ENCODE measurements at regions not wholly inside any gene's neighbourhood (a gene's known extent, or its start where the extent isn't known, plus 50 kb on each side); places are given as distances from the start of the nearest gene placed in this dataset.

DNA sequence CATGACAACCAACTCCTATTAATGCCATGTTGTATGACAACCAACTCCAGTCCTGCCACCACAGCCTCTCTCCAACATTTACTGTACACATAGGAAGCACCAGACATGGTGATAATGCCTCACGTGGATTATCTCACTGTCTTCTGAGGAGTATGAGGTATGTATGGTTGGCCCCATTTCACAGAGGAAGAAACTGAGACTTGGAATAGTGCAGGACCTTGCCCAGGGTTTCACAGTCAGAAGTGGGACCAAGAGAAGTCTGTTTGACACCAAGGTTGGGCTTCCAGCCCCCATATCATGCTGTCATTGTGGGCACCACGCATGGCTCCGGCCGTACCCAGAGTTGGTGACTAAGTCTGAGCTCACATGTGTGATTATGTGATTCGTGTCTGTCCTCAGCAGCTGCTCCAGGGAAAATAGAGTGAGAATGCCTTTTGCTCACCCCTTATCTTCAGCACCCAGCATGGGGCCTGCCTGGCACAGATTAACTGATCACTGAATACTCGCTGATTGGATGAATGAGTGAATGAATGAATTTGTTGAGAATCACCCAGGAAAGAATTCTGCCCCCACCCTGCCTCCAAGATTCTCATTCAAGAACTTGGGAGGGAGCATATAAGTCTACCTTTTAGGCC lies 204.1 kb upstream of the NLRP1 start:
- DNase-seq, result no peak

GRCh38 chr17:5789528-5789927 lies 205.2 kb upstream of the NLRP1 start:
- no peak for DNase-seq

GRCh38 chr17:5793157-5793556 lies 208.8 kb upstream of the NLRP1 start:
- DNase-seq, result no peak

DNA sequence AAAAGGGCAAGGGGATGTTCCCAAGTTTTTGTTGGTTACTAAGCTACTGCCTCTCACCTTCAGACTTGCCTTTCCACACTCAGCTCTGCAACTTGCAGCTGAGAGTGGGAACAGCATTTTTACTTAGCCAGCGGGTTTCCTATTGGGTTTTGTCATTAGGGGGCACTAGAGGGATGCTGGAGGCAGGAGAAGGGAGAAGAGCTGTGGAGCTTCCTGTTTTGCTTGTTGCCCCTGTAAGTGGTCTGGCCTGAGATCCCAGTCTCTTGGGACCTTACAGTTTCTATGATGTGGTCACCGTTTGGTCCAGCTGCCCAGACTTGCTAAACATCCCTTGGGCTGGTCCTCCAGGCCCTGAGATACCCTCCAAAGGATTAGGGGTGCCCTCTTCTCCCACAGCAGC lies 209.6 kb upstream of the NLRP1 start:
- DNase-seq, result no peak

GRCh38 chr17:5794385-5794784 lies 210.1 kb upstream of the NLRP1 start:
- no peak for DNase-seq

DNA sequence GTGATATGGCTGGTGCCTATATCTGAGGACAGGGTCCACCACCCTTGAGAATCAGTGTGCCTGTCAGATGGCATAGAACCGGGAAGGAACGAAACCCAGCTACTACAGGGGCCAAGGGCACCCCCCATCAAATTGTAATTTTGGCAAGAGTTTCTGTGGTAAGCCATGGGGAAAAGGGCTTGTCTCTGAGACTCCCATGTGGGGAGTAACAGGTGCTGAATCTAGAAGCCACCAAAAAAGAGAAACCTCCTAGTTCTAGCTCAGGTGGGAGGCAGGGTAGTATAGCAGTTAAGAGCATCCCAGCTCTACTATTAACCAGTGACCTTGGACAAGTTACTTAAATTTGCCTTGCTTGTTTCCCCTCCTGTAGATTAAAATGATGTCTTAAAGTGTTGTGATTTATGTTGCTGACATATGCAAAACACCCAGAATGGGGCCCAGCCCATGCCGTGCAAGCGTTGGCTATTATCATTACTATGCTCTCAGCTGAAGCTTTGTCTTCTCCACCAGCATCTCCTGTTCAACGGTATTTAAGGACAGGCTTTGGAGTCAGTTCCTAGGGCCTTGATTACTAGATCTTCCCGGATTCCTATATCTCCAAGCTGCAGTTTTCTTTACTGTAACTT lies 210.7 kb upstream of the NLRP1 start:
- DNase-seq, result no peak

GRCh38 chr17:5797447-5798050 lies 213.2 kb upstream of the NLRP1 start:
- no peak for DNase-seq

GRCh38 chr17:5798094-5798493 lies 213.8 kb upstream of the NLRP1 start:
- DNase-seq, result no peak

DNA sequence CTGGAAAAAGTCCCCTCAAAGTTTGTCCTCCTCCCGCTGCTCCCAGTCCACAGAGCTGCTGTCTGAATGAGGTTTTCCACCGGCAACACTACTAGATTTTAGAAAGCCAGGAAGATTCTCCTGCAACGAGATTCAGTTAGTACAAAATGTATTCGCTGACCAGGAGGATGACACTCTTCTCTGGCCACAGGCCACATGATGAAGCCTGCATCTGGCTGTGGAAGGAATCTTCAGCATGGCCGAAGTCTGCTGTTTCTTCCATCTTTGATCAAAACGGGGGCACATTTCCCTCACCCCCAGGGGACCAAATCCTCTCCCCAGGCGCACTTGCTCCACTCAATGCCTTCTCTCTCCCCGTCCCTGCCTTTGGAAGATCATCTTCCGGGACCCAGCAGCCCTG lies 215.8 kb upstream of the NLRP1 start:
- DNase-seq, result no peak

DNA sequence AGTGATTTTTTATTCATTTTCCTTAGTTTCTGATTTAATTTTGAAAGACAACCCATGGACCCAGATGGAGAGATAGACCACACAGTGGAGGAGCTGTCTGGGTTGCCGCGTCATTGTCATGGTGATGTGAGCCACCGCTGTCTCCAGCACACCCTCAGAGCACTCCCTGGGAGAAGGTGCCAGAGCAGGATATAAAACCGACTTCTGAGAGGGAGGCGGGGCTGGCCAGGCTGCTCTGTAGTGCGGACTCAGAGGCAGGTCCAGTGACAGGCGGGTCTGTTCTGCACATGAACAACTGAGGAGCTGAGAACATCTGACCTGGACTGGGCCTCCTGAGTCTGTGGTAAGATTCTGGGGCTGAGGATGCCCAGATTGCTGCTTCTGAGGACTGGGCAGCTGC lies 216.3 kb upstream of the NLRP1 start:
- no peak for DNase-seq

- no peak for DNase-seq
Observed at GRCh38 chr17:5804251-5804650, 219.9 kb upstream of the NLRP1 start.

DNA sequence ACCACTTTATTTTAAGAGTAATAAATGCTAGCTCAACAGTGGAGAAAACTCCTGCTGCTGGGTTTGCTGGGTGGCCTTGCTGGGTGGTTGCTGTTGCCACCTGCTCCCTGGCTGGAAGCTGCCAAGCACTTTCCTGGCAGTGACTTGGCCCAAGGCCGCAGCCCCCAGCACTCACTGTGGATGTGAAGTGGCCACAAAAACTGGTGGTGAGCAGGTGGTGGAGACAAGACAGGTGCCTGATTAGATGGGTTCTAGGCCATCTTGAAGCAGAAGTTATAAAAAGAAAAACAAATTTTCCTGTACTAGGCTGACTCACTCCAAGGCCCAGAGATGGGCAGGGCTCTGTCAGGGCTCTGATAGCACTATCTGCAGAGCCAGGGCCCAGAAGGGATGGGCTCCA lies 224.7 kb upstream of the NLRP1 start:
- no peak for DNase-seq

DNA sequence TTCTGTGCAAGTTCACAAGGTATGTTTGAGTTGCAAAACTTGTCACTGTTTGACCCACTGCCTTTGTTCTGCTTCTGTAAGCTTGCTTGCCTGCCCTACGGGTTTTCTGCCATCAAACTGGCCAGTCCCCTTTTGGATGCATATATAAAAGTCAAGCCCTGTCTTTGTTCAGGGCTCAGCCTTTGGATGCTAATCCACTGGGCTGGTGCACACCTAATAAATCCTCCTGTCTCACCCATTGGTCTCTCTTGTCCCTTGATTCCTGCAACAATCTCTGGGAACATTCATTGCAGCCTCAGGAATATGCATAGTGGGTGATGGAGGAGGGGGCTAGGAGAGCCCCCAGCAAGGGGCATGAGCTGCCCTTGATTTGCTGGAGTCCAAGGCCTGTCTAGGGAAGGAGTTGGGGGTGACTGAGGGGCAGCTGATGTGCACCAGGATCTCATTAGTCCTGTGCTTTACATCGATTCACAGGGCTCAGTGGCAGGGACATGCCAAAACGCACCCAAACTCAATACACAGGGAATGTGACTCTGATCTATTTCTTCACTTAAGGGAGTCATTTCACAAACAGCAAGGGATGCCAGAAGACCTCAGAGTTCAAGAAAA lies 225.4 kb upstream of the NLRP1 start:
- no peak for DNase-seq

DNA sequence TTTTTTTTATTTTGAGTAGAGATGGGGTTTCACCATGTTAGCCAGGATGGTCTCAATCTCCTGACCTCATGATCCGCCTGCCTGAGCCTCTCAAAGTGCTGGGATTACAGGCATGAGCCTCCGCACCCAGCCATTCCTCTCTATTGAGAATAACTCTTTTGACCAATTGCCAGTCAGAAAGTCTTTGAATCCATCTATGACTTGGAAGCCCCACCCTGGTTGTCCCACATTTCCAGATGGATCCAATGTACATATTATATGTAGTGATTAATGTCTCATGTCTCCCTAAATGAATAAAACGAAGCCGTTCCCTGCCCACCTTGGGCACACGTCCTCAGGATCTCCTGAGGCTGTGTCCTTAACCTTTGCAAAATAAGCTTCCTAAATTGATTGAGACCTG lies 228.3 kb upstream of the NLRP1 start:
- DNase-seq, result no peak

DNA sequence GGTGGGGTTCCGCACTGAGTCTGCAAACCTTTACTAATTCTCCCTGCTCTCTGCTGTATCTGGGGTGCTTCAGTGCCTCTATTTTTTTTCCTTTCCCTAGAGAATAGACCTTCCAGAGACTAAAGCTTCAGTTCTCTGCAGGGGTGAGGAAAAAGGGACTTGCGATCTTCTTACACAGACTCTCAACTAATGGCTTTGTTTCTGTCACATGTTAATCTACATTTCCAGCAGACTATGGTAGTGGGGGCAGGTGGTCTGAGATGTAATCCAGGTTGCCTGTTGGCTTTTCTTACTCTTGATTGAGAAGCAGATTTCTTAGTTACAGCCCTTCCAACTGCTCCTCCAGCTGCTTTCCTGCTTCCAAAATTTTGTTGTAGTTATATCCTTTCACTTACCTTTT lies 229.0 kb upstream of the NLRP1 start:
- DNase-seq, result no peak

DNA sequence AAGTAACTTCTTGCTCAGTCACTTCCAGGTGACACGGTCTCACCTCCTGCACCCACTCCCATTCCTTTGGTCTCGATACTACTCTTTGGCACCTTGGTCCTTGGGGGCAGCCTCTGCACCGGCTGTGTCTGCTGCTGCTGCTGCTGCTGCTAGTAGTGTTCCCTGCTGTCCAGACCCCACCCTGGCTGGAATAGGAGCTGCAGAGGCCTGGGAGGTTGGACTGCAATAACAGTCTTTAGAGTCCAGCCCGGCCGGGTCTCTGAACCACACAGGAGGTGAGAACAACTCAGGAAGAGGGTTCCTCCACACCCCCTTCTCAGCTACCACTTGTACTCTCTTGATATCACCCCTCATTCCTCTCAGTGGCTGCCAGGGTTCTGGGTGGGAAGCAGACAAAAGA lies 231.1 kb upstream of the NLRP1 start:
- DNase-seq, result no peak

- DNase-seq, result no peak
Observed at GRCh38 chr17:5816491-5817070, 232.3 kb upstream of the NLRP1 start.

DNA sequence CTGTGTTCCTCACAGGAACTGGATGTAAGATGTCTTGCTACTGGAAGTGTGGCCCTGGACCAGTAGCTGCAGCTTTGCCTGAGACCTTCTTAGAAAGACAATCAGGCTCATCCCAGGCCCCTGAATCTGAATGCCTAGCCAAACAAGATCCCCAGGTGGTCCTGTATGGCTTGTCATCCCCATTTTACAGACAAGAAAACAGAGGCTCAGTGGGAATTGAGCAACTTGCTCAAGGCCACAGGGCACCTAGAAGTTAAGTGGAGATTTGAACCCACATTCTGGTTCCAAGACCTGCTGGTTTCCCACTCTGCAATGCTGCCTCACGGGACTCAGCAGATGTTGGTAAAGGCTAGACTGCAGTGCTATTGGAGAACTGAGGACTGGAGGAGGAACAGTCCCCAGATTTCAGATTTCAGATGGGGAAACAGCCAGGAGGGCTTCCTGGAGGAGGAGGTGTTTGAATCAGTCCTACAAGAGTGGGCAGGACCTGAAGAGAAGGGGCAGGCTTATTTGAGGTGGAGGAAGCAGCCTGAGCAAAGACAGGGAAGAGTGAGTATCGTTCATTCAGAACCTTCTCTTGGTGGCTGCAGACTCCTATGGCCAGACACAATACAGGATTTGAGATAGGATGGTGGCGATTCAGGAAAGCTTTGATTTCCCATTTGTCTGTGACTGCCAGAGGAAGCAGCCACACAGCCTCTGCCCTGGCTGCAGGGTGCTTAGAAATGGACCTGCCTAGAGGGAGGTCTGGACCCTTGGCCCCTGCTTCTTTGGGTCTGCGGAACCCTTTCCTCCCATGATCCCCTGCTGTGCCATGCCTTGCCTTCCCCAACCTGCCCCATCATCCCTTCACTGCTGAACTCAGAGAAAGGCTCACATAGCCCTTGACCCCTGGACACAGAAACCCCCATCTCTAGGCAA lies 233.4 kb upstream of the NLRP1 start:
- DNase-seq, result no peak

GRCh38 chr17:5819396-5819795 lies 235.1 kb upstream of the NLRP1 start:
- DNase-seq, result no peak

DNA sequence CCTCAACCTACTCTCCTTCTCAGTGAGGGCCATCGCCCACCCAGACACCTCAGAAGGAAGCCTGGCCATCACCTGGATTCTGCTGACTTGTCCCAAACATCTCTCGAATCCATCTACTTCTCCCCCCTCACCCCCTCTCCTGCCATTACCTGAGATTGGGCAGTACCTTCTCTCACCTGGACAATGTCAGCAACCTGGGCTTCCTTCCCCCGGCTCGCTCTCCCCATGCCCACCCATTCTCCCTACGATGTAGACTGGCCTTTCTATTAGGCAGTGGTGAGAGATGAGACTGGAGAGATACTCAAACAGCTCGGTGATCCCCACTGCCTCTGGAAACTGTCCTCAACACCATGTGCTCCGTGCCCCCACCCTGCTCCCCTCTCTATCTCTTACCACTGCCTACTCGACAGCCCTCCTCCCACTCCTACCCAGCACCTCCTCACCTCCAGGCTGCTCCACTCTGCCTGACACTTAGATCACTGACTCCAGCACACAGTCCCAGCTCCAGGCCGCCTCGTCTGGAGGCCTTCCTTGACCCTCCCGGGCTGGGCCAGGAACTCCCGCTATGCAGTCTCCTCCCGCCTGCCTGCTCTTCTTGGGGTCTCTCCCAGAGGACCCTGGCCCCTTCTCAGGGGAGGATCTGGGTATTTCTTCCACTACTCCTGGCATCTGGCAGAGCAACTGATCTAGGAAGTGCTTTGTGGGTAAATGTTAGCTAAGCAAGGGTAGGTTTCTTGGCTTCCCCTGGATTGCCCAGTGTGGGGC lies 235.8 kb upstream of the NLRP1 start:
- DNase-seq, result no peak

DNA sequence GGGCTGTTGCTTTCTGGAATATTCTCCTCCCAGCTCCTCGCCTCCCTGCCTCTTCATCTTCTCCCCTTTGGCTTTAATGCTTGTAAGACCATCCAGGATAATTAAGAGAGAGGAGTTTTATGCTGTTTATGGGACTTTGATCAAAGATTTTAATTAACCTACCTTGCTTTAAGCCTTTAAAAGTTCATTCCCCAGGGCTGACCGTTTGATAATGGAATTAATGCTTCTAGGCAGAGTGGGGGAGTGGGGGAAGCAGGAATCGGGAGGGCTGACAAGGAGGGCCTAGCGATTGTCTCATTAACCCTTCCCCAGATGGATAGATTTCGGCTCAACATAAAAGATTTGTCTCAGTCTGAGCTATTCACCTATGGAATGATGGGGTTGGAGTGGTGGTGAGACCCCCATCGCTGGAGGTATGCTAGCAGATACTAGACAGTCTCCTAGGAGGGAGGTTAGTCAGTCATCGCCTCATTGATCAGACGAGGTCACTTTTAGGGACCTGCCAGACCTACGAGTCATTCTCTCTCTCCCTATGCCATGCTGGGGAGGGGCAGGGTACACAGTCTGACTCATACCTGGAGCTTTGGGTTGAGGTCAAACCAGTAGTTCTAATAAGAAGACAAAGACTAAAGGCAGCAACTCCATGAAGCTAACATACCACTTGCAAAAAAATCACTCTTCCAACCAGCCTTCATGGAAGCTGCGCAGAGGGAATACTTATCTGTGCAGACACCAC lies 236.6 kb upstream of the NLRP1 start:
- DNase-seq, result no peak
